KG1 (cell line): ENCODE measurements at regions not wholly inside any gene's neighbourhood (a gene's known extent, or its start where the extent isn't known, plus 50 kb on each side); places are given as distances from the start of the nearest gene placed in this dataset.

Source experiments
- DNase-seq: peaks from one replicate; lab custom pipeline; 2025; lab: John Stamatoyannopoulos, UW

GRCh38 chr3:70899816-70900215 lies 587.4 kb upstream of the MDFIC2 start:
- no peak for DNase-seq

DNA sequence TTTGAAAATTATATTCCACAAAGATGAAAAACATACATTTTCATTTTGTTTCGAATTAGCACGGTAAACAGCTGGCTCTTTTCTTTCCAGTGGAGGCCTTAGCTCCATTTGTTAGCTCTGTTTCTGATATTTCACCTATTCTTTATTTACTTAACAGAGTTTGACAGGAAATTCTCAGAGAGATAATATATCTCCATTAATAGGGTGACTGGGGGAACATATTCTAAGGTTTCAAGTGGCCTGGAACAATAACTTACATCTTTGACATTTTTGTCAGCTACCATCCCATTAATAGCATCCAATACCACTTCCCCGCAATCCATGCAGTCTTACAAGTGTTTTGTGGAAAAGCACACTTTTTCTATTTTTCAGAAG lies 577.6 kb upstream of the MDFIC2 start:
- no peak for DNase-seq

GRCh38 chr3:70889162-70890019 lies 577.0 kb upstream of the MDFIC2 start:
- DNase-seq: no peak

DNA sequence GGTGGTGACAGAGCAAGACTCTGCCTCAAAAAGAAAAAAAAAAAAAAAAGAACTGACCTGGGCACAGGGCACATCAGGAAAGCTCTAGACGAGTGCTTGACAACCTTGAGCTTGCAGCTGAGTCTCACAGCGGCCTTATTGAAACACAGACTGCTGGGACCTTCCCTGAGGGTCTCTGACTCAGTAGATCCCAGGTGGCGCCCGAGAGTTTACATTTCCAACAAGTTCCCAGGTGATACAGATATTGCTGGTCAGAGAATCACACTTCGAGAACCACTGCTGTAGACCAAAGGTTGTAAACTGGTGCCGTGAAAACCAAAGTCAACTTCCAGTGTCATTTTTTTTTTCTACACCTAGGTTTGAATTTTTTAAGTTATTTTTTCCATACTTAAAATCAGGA lies 573.2 kb upstream of the MDFIC2 start:
- DNase-seq: no peak

DNA sequence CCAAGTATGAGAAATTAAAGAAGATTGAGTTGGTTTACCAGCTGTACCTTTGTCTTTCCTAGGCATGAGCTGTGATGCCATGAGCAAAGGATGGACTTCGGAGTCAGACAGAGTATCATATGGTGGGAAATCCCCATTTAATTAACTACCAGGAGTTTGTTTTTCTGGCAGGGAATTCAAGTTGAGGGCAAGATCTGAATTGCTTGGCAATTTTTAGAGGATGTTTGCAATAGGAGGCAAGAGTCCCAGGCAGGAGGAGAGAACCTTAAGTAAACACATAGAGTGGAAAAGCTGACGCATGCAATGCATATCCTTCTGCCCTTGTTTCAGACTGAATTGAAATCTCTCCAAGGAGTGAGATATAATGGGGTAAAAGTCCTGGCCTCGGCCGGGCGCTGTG lies 569.7 kb upstream of the MDFIC2 start:
- no peak for DNase-seq

- DNase-seq: no peak
These were observed 568.0 kb upstream of the MDFIC2 start for GRCh38 chr3:70880421-70880820.

GRCh38 chr3:70876154-70876553 lies 563.7 kb upstream of the MDFIC2 start:
- no peak for DNase-seq

DNA sequence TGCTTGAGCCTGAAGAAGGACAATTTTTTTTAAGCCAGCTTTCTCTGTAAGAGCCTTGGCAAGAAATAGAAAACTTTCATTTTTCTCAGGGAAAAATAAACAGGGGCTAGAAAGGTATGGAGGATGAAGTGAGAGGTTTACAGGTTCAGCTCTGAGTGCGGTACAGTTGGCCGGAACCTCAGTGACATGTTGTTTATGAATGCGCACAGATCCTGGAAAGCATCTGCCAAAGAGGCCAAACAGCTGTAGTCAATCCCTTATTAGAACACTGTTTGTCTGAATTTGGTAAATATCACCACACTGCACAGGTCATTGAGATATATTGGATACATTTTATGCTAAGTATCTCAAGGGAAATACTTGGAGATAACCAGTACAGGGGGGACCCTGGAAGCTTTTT lies 561.8 kb upstream of the MDFIC2 start:
- no peak for DNase-seq

- no peak for DNase-seq
These were observed 561.2 kb upstream of the MDFIC2 start for GRCh38 chr3:70873686-70874085.

GRCh38 chr3:70871909-70872656 lies 559.6 kb upstream of the MDFIC2 start:
- DNase-seq: no peak

DNA sequence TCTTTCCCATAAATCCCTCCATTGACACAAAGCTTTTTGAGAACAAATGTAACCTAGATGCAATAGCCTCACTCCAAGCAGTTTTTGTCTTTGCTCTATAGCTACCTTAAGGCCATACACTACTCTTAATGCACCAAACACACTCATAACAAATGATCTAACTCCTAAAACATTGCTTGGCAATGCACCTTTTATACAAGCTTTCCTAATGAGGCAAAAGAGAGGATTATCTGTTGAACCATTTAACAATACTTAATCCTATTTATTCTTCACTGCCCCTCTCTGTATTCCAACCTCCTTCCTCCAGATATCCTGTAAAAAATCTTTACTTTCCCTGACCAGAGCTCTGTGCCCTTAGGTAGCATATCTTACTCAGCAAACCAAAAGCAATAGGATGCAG lies 558.1 kb upstream of the MDFIC2 start:
- no peak for DNase-seq

GRCh38 chr3:70868561-70868960 lies 556.1 kb upstream of the MDFIC2 start:
- DNase-seq: no peak

- no peak for DNase-seq
These were observed 550.6 kb upstream of the MDFIC2 start for GRCh38 chr3:70863049-70863448.

- DNase-seq: no peak
These were observed 549.4 kb upstream of the MDFIC2 start for GRCh38 chr3:70861855-70862254.

DNA sequence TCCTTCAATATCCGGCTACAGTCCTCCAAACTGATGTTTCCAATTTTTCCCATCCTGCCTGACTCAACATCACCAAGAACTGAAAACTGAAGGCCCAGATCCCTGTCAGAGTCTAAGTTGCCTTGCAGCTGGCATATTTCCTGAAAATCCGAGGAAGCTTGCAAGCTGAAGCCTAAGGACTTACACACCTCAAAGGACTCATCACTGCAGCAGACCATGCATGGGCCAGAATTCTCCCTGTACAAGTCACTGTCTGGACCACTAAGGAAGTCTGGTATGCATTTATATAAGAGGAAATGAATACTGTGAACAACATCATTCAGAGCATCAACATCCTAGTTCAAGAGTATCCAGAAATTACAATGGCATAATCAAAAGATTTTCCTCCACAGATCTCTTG lies 548.8 kb upstream of the MDFIC2 start:
- DNase-seq: no peak

DNA sequence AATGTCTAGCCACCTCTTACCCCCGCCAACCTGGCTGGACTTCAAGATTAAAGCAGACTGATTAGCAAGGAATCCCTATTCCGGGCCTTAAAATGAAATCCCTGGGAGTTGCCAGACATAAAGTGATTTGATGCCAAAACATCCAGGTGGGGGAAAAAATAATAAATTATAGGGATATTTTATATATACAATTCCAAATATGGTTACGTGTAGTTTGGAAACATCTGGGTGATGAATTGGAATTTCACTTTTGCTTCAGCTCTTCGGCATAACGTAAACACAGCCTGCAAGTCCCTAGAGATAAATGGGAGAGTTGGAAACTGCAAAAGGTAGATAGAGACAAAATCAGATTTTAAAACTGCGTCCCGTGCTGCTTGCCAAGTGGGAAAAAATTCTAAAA lies 545.5 kb upstream of the MDFIC2 start:
- DNase-seq: no peak

DNA sequence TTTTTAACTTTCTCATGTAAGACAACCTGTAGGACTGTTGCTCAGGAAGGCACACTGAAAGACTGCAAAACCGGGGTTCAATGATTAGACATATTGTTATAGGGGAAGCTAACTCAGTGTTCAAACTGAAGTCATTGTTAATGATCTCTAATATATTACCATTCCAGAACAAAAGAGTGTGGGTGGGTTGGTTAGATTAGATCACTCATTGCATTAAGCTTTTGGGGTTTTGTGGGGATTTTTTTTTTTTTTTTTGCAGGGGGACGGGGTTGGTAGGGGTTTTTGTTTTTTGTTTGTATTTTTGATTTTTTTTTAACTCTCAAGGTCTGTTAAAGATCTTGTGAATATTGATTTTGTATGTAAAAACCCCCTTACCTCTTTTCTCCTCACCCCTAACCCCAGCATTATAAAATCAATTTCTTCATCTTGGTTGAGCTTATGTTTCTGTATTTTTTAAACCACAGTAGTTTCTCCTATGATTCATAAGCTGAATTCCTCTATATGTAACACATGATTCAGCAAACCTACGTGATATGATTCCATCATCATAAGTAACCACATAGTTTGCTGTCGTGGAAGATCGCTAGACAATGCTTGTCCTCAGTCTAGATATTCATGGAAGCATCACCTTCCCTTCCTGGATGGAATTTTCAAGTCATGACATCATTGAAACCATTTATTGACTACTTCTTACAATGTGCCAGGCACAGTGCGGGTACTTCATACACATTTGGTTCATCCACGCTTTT lies 544.1 kb upstream of the MDFIC2 start:
- no peak for DNase-seq

DNA sequence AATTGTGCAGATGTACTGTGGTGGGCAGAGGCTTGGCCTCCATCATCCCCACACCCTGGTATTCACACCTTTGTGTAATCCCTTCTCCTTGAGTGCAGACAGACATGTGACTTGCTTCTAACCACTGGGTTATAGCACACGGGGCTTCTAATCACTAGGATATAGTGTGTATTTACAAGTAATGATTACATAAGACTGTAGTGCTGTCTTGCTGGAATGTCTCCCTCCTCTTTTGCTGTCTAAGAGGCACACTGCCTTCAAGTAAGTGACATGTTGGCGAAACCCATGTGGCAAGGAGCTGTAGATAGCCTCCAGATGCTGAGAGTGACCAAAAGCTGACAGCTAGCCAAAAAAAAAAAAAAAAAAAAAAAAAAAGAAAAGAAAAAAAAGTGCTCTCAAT lies 542.7 kb upstream of the MDFIC2 start:
- DNase-seq: no peak

DNA sequence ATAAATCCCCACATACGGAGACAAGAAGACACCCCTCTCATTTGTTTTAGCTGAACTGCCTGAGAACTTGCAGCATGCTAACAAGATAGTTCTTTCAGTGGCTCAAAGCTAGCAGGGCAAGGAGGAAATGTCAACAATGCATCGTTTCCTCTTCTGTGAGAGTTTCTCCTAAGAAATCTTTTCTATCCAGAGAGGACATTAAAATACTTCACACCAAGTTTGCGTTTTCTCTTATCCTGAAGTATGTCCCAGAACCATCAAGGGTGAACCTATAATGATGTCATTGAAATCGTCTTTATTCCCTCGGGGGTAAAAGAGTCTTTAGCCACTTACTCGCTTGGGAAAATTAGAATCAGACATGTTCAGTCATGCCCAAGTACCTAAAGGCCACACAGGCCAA lies 541.7 kb upstream of the MDFIC2 start:
- no peak for DNase-seq

DNA sequence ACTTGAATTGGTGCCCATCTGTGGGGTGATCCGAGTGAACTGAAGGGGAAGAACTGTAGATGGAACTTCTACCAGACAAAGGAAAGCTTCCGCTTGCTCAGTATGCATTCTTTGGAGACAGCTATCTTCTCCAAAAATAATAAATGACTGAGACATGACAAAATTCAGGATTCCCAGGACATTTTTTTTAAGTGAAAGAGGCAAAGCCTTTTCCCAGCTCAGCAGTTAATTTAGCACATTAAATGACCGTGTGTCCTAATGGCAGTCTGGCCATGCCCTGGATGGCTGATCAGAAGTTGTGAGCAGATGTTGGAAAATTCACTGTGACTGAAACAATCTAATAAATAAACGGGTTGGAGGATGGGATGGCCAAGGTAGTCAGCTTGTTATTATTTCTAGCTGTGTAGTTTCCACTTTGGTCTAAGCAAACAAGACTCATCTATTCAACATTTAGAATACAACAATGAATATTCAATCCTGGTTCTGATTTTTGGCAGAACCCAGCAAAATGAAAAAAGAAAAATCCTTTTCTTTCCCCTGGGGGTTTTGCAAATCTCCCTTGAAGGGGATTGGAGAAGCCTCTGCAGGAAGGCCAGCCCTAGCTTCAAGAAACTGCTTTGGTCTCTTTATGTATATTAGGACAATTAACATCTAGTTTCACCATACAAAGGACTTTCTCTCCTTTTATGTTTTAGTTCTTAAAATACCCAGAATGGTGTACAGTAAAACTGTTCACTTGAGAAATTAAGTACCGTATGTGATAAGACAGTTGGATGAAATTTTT lies 540.9 kb upstream of the MDFIC2 start:
- DNase-seq: no peak

DNA sequence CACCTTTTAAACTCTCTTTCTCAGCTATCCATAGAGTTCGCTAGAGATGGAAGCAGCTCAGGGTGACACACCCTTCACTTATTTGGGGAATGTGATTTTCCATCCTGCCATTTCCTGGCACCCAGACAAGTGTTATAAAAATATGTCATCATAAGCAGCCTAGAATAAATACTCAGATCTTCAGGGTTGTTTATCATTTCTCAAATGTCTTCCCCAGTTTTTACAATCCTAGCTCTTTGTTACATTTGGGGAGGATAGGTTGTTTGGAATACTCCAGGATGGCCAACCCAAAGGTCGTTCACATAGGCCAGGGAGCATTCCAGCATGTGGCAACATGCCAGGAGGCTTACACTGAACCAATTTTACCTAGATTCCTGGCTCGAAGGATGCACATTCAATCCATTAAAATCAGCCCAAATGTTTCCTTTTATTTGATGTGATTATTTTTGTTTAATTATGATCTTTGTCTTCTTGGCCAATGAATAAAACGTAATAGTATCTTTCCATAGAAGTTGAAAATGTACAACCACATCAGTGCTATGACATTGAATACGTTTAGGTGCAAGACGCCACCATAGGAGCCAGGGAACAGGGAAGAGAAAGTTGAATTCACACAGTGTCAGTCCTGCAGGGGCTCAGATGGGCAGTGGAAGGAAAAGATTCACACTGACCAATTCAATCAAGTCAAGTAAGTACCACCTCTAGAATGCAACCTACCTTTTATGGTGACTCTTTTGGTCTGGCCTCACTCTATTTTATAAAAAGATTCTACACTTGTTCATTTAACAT lies 537.7 kb upstream of the MDFIC2 start:
- DNase-seq: no peak
